Osteocyte (in vitro differentiated cells): ENCODE measurements at regions not wholly inside any gene's neighbourhood (a gene's known extent, or its start where the extent isn't known, plus 50 kb on each side); places are given as distances from the start of the nearest gene placed in this dataset.

Experiments used
- DNase-seq: peaks from one replicate; pipeline ENCODE4 v3.0.0; 2021; ENCODE audit warnings: mixed read lengths; ENCODE audit not compliant: unreplicated experiment; ENCODE audit errors: extremely low spot score
- H3K27ac Mint-ChIP-seq: one replicate; pipeline ENCODE4 v1.8.0; 2021; ENCODE audit warnings: mild to moderate bottlenecking, mixed read lengths; ENCODE audit not compliant: unreplicated experiment
- H3K27me3 Mint-ChIP-seq: one replicate; pipeline ENCODE4 v1.8.0; 2021; ENCODE audit warnings: mixed read lengths; ENCODE audit not compliant: unreplicated experiment
- H3K36me3 Mint-ChIP-seq: one replicate; pipeline ENCODE4 v1.8.0; 2021; ENCODE audit warnings: mixed read lengths; ENCODE audit not compliant: unreplicated experiment
- H3K4me1 Mint-ChIP-seq: one replicate; pipeline ENCODE4 v1.8.0; 2021; ENCODE audit warnings: mixed read lengths; ENCODE audit not compliant: unreplicated experiment
- H3K4me3 Mint-ChIP-seq: one replicate; pipeline ENCODE4 v1.8.0; 2021; ENCODE audit warnings: mild to moderate bottlenecking, moderate library complexity, mixed read lengths; ENCODE audit not compliant: unreplicated experiment
- H3K9me3 Mint-ChIP-seq: one replicate; pipeline ENCODE4 v1.8.0; 2021; ENCODE audit warnings: mixed read lengths; ENCODE audit not compliant: unreplicated experiment
- TF ChIP-seq, protein P1 (sequence below): fragments of 200-600 bp; sonication (generic); IDR thresholded peaks from 2 replicates; pipeline ENCODE4 v1.5.0; 2021; ENCODE audit warnings: antibody characterized with exemption, mild to moderate bottlenecking, moderate library complexity

- Mint-ChIP-seq H3K9me3 (peaks cover 30% of the 10 kb centered on the region), H3K27ac (no peak overlapping the region), H3K4me3 (no peak overlapping the region), H3K36me3 (no peaks in the 10 kb centered on the region), H3K4me1 (no peaks in the 10 kb centered on the region), H3K27me3 (no peaks in the 10 kb centered on the region)
- TF ChIP-seq, protein P1, sequence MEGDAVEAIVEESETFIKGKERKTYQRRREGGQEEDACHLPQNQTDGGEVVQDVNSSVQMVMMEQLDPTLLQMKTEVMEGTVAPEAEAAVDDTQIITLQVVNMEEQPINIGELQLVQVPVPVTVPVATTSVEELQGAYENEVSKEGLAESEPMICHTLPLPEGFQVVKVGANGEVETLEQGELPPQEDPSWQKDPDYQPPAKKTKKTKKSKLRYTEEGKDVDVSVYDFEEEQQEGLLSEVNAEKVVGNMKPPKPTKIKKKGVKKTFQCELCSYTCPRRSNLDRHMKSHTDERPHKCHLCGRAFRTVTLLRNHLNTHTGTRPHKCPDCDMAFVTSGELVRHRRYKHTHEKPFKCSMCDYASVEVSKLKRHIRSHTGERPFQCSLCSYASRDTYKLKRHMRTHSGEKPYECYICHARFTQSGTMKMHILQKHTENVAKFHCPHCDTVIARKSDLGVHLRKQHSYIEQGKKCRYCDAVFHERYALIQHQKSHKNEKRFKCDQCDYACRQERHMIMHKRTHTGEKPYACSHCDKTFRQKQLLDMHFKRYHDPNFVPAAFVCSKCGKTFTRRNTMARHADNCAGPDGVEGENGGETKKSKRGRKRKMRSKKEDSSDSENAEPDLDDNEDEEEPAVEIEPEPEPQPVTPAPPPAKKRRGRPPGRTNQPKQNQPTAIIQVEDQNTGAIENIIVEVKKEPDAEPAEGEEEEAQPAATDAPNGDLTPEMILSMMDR = no peak
- DNase-seq = no peak
These were observed 229.6 kb downstream of the GPAM start for GRCh38 chr10:111953949-111954348.

DNA sequence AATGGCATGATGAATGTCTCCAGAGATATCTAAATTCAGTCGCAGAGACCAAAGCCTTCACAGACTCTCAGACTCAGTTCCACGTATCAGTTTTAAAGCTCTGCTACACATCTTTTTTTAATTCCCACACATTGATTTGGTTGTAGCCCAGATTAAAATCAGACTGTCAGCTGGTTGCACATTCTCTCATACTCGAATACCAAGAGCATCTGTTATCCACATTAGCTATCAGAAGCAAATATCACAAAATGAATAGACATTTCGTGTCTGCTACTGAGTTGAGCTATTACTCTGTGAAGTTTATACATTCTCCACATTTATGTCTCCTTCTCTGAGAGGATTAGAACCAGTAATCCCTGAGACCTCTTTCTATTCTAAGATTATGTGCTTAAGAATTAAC is 229.2 kb downstream of the GPAM start:
- DNase-seq = no peak
- H3K4me1 Mint-ChIP-seq = no peaks in the 10 kb centered on the region

GRCh38 chr10:111956841-111957240 is 226.7 kb downstream of the GPAM start:
- Mint-ChIP-seq H3K4me3 (no peak overlapping the region), H3K27ac (no peak overlapping the region), H3K36me3 (no peaks in the 10 kb centered on the region), H3K9me3 (peaks cover 31% of the 10 kb centered on the region), H3K27me3 (no peaks in the 10 kb centered on the region), H3K4me1 (no peaks in the 10 kb centered on the region)
- DNase-seq = no peak
- TF ChIP-seq, protein P1 = no peak

More for the DNA sequence above, 229.2 kb downstream of the GPAM start:
- Mint-ChIP-seq H3K27ac (no peak overlapping the region), H3K36me3 (no peaks in the 10 kb centered on the region), H3K4me3 (no peak overlapping the region), H3K27me3 (no peaks in the 10 kb centered on the region), H3K9me3 (peaks cover 25% of the 10 kb centered on the region)
- TF ChIP-seq, protein P1 = no peak

DNA sequence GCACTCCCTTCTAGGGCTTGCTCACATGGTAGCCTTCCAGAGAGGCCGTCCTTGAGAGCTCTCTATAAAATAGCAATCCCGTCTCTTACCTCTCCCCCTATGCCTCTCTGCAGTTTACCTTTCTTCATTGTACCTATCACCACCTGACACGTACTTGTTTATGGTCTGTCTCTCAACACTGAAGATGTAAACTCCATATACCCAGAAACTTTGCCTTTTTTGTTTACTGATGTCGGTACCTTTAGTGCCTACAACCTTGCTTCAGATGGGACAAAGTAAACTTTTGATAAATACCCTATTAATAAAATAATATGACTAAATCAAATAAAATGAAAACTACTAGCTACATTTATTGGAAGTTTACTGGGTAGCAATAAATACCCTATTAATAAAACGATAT is 220.6 kb downstream of the GPAM start:
- DNase-seq = no peak
- no peaks in the 10 kb centered on the region for H3K36me3 Mint-ChIP-seq
- peaks cover 34% of the 10 kb centered on the region for H3K9me3 Mint-ChIP-seq
- no peak overlapping the region for H3K4me3 Mint-ChIP-seq
- TF ChIP-seq, protein P1 = no peak
- no peaks in the 10 kb centered on the region for H3K27me3 Mint-ChIP-seq
- no peak overlapping the region for H3K27ac Mint-ChIP-seq
- H3K4me1 Mint-ChIP-seq = no peaks in the 10 kb centered on the region

GRCh38 chr10:111967116-111967515 is 216.4 kb downstream of the GPAM start:
- H3K27me3 Mint-ChIP-seq = no peaks in the 10 kb centered on the region
- no peak overlapping the region for H3K27ac Mint-ChIP-seq
- TF ChIP-seq, protein P1 = no peak
- H3K36me3 Mint-ChIP-seq = no peaks in the 10 kb centered on the region
- H3K4me1 Mint-ChIP-seq = no peaks in the 10 kb centered on the region
- DNase-seq = no peak
- peaks cover 29% of the 10 kb centered on the region for H3K9me3 Mint-ChIP-seq
- H3K4me3 Mint-ChIP-seq = no peak overlapping the region
